BJ (cell line): ENCODE measurements at regions not wholly inside any gene's neighbourhood (a gene's known extent, or its start where the extent isn't known, plus 50 kb on each side); places are given as distances from the start of the nearest gene placed in this dataset.

Experiments
- CTCF ChIA-PET: fragments of 350-600 bp; formaldehyde crosslinking; extraction: SDS; loops from one replicate; lab custom pipeline; 2021; ENCODE audit warnings: antibody characterized with exemption, inconsistent platforms; lab: Yijun Ruan, JAX
- POLR2A ChIA-PET: fragments of 300-600 bp; sonication (Branson Sonifier 250); formaldehyde crosslinking; extraction: SDS; loops from one replicate; lab custom pipeline; 2021; ENCODE audit warnings: antibody characterized with exemption; lab: Charles Lee
- DNase-seq: peaks from one replicate; pipeline ENCODE4 v3.0.0-alpha.2; 2011; ENCODE audit warnings: low read depth
- H3K27me3 ChIP-seq: 2 replicates; pipeline ENCODE4 v1.6.0; 2011; ENCODE audit warnings: low read length; ENCODE audit not compliant: control insufficient read depth, insufficient read depth
- H3K36me3 ChIP-seq: 2 replicates; pipeline ENCODE4 v1.5.1; 2011; ENCODE audit warnings: low read length; ENCODE audit not compliant: control insufficient read depth, insufficient read depth
- H3K4me3 ChIP-seq: 2 replicates; pipeline ENCODE4 v1.5.1; 2011; ENCODE audit warnings: low read depth, mild to moderate bottlenecking, control low read depth, low read length
- CTCF ChIP-seq: IDR thresholded peaks from 2 replicates; pipeline ENCODE4 v1.5.1; 2011; ENCODE audit warnings: low read depth, mild to moderate bottlenecking, control low read depth, inconsistent platforms, low read length, moderate library complexity; ENCODE audit not compliant: insufficient read depth

- no peaks in the 10 kb centered on the region for H3K36me3 ChIP-seq
- CTCF ChIA-PET, result interaction anchor here (0.6 kb wide), 1 partner anchor 137 kb away, joined by 3 read pairs; no protein-coding TSS in a partner anchor
- H3K27me3 ChIP-seq, result no peaks in the 10 kb centered on the region
- no peak for DNase-seq
- TF ChIP-seq CTCF, result no peak
- no peak overlapping the region for H3K4me3 ChIP-seq
- POLR2A ChIA-PET, result no interaction called here
Observed at GRCh38 chr10:3539696-3540383, 245.2 kb downstream of the KLF6 start.

GRCh38 chr10:3538656-3539531 lies 246.1 kb downstream of the KLF6 start:
- Histone ChIP-seq H3K4me3 (no peak overlapping the region), H3K36me3 (no peaks in the 10 kb centered on the region), H3K27me3 (no peaks in the 10 kb centered on the region)
- ChIA-PET POLR2A (no interaction called here), CTCF (no interaction called here)
- TF ChIP-seq CTCF, result no peak
- DNase-seq, result peak; percentile 84

GRCh38 chr10:3538291-3538655 lies 246.7 kb downstream of the KLF6 start:
- Histone ChIP-seq H3K36me3 (no peaks in the 10 kb centered on the region), H3K27me3 (no peaks in the 10 kb centered on the region), H3K4me3 (no peak overlapping the region)
- ChIA-PET POLR2A (no interaction called here), CTCF (no interaction called here)
- TF ChIP-seq CTCF, result no peak
- no peak for DNase-seq

DNA sequence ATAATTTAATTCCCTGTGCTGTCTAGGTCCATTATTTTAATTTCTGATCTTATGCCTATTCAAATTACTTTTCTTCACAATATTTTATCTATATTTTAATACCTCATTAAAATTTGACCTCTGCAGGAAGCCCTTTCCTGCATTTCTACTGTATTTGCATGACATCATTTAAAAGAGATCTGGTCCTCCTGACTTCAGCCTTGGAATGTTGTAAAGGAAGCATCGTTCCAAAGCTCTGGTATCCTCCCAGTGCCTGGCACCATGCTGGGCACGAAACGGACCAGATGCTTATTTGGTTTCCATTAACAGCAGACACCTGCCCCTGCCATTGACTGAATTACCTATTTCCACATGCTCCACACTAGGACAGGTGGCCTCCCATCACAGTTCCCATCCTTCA lies 247.5 kb downstream of the KLF6 start:
- Histone ChIP-seq H3K4me3 (no peak overlapping the region), H3K36me3 (no peaks in the 10 kb centered on the region), H3K27me3 (no peaks in the 10 kb centered on the region)
- DNase-seq, result no peak
- CTCF ChIA-PET, result no interaction called here
- no peak for TF ChIP-seq CTCF
- POLR2A ChIA-PET, result no interaction called here

DNA sequence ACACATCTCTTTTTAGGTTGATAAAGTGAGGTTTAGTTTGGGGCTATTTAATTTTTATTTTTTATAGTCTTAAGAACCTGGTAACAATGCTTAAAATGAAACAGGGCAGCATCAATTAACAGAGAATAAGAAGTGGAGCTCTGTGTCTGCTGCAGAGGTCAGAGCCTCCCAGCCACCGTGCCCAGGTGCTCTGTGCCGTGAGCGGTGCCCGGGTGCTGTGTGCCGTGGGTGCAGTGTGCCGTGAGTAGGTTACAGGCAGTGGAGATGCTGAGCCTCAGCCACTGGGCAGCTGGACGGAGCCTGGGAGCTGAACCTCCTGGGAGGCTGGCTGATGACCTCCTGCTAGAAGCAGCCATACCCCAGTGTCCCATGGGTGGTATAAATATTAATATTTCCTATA lies 250.0 kb downstream of the KLF6 start:
- TF ChIP-seq CTCF, result no peak
- no peak overlapping the region for H3K4me3 ChIP-seq

More for the DNA sequence above, 250.0 kb downstream of the KLF6 start:
- ChIA-PET CTCF (interaction anchor here (0.6 to 0.8 kb wide), 2 partner anchors 28 to 31 kb away, joined by 3 read pairs; no protein-coding TSS in a partner anchor), POLR2A (no interaction called here)
- DNase-seq, result no peak
- Histone ChIP-seq H3K27me3 (no peaks in the 10 kb centered on the region), H3K36me3 (no peaks in the 10 kb centered on the region)
